GM11168 (cell line): ENCODE measurements at regions not wholly inside any gene's neighbourhood (a gene's known extent, or its start where the extent isn't known, plus 50 kb on each side); places are given as distances from the start of the nearest gene placed in this dataset.
"Not testable (repeated sequence)": the region's sequence is repeated elsewhere in the genome, so short reads cannot be mapped to it uniquely, and the experiment has no call there.

Experiments
- in situ Hi-C: fragments of 300-500 bp; cut with MboI; formaldehyde crosslinking; loops from one replicate; pipeline ENCODE4 v1.12.0; 2022; ENCODE audit warnings: low sequenced_read_pairs; ENCODE audit not compliant: unreplicated experiment

GRCh38 chr1:222054416-222054815 lies 312.5 kb upstream of the DUSP10 start:
- in situ Hi-C loops: no loop called here

- in situ Hi-C loops: no loop called here
Observed at GRCh38 chr1:222053790-222054294, 312.0 kb upstream of the DUSP10 start.

GRCh38 chr1:222051311-222051710 lies 309.4 kb upstream of the DUSP10 start:
- in situ Hi-C loops: not testable (repeated sequence)

- in situ Hi-C loops: not testable (repeated sequence)
Observed at GRCh38 chr1:222049661-222050060, 307.8 kb upstream of the DUSP10 start.

GRCh38 chr1:222049176-222049575 lies 307.3 kb upstream of the DUSP10 start:
- in situ Hi-C loops: no loop called here

GRCh38 chr1:222048094-222048595 lies 306.3 kb upstream of the DUSP10 start:
- in situ Hi-C loops: no loop called here

- in situ Hi-C loops: no loop called here
Observed at GRCh38 chr1:222047366-222047765, 305.5 kb upstream of the DUSP10 start.

- in situ Hi-C loops: no loop called here
Observed at GRCh38 chr1:222046684-222047263, 304.9 kb upstream of the DUSP10 start.

- in situ Hi-C loops: no loop called here
Observed at GRCh38 chr1:222045786-222046185, 303.9 kb upstream of the DUSP10 start.

- in situ Hi-C loops: no loop called here
Observed at GRCh38 chr1:222045236-222045635, 303.3 kb upstream of the DUSP10 start.

- in situ Hi-C loops: no loop called here
Observed at GRCh38 chr1:222043444-222044292, 301.8 kb upstream of the DUSP10 start.

GRCh38 chr1:222042120-222042519 lies 300.2 kb upstream of the DUSP10 start:
- in situ Hi-C loops: no loop called here

GRCh38 chr1:222040955-222041354 lies 299.1 kb upstream of the DUSP10 start:
- in situ Hi-C loops: no loop called here

GRCh38 chr1:222040121-222040805 lies 298.4 kb upstream of the DUSP10 start:
- in situ Hi-C loops: no loop called here

- in situ Hi-C loops: no loop called here
Observed at GRCh38 chr1:222038971-222039370, 297.1 kb upstream of the DUSP10 start.

- in situ Hi-C loops: no loop called here
Observed at GRCh38 chr1:222037720-222038119, 295.8 kb upstream of the DUSP10 start.

- in situ Hi-C loops: no loop called here
Observed at GRCh38 chr1:222034790-222035189, 292.9 kb upstream of the DUSP10 start.

GRCh38 chr1:222033450-222033849 lies 291.6 kb upstream of the DUSP10 start:
- in situ Hi-C loops: no loop called here

GRCh38 chr1:222031318-222031717 lies 289.4 kb upstream of the DUSP10 start:
- in situ Hi-C loops: no loop called here

- in situ Hi-C loops: no loop called here
Observed at GRCh38 chr1:222028676-222029075, 286.8 kb upstream of the DUSP10 start.

GRCh38 chr1:222028116-222028515 lies 286.2 kb upstream of the DUSP10 start:
- in situ Hi-C loops: no loop called here
